GM23338 (cell line): ENCODE measurements at regions not wholly inside any gene's neighbourhood (a gene's known extent, or its start where the extent isn't known, plus 50 kb on each side); places are given as distances from the start of the nearest gene placed in this dataset.

Experiments used
- ATAC-seq: fragments of 200-7000 bp; cut with Tn5 transposase; 3 replicates; pipeline ENCODE4 v1.9.1; 2020
- DNase-seq: peaks from one replicate; pipeline ENCODE4 v3.0.0-alpha.2; 2015; ENCODE audit warnings: low spot score
- H2AFZ ChIP-seq: fragments of 200-600 bp; sonication (generic); 2 replicates; pipeline ENCODE4 v1.8.0; 2016; ENCODE audit warnings: antibody characterized with exemption, mild to moderate bottlenecking, moderate library complexity
- H3F3A ChIP-seq: fragments of 200-600 bp; sonication (generic); replicated peaks from 2 replicates; pipeline ENCODE4 v1.8.0; 2017; ENCODE audit warnings: antibody characterized with exemption, mixed run types, low read depth
- H3K27ac ChIP-seq: fragments of 200-600 bp; sonication (generic); 2 replicates; pipeline ENCODE4 v1.6.1; 2016; ENCODE audit warnings: low read depth
- H3K27me3 ChIP-seq: fragments of 200-600 bp; sonication (generic); 2 replicates; pipeline ENCODE4 v1.8.0; 2016; ENCODE audit warnings: mild to moderate bottlenecking, mixed run types, moderate library complexity; ENCODE audit not compliant: insufficient read depth
- H3K36me3 ChIP-seq: fragments of 200-600 bp; sonication (generic); 2 replicates; pipeline ENCODE4 v1.8.0; 2016; ENCODE audit warnings: mild to moderate bottlenecking; ENCODE audit not compliant: insufficient read depth
- H3K4me1 ChIP-seq: fragments of 200-600 bp; sonication (generic); 2 replicates; pipeline ENCODE4 v1.8.0; 2016; ENCODE audit warnings: mild to moderate bottlenecking, moderate library complexity; ENCODE audit not compliant: insufficient read depth
- H3K4me2 ChIP-seq: fragments of 200-600 bp; sonication (generic); 2 replicates; pipeline ENCODE4 v1.7.1; 2017; ENCODE audit warnings: mixed run types
- H3K4me3 ChIP-seq: fragments of 200-600 bp; sonication (generic); 2 replicates; pipeline ENCODE4 v1.6.1; 2016; ENCODE audit warnings: mixed run types
- H3K79me2 ChIP-seq: fragments of 200-600 bp; sonication (generic); replicated peaks from 2 replicates; pipeline ENCODE4 v1.8.0; 2017; ENCODE audit warnings: mild to moderate bottlenecking; ENCODE audit not compliant: insufficient read depth
- H3K9me2 ChIP-seq: fragments of 200-600 bp; sonication (generic); 2 replicates; pipeline ENCODE4 v1.8.0; 2017; ENCODE audit not compliant: insufficient read depth
- H4K20me1 ChIP-seq: fragments of 200-600 bp; sonication (generic); replicated peaks from 2 replicates; pipeline ENCODE4 v1.8.0; 2017; ENCODE audit warnings: mild to moderate bottlenecking; ENCODE audit not compliant: insufficient read depth
- H3K27ac Mint-ChIP-seq: 2 replicates; pipeline ENCODE4 v1.8.0; 2020; ENCODE audit warnings: inconsistent platforms, mild to moderate bottlenecking, moderate library complexity, mixed read lengths
- H3K27me3 Mint-ChIP-seq: 3 replicates; pipeline ENCODE4 v1.8.0; 2022; ENCODE audit warnings: low read depth, mild to moderate bottlenecking, moderate library complexity, mixed read lengths, inconsistent platforms; ENCODE audit not compliant: insufficient read depth, poor library complexity
- H3K36me3 Mint-ChIP-seq: 3 replicates; pipeline ENCODE4 v1.8.0; 2021; ENCODE audit warnings: low read depth, mild to moderate bottlenecking, inconsistent platforms, moderate library complexity, mixed read lengths
- H3K4me1 Mint-ChIP-seq: 3 replicates; pipeline ENCODE4 v1.8.0; 2020; ENCODE audit warnings: mild to moderate bottlenecking, inconsistent platforms, mixed read lengths
- H3K4me3 Mint-ChIP-seq: 3 replicates; pipeline ENCODE4 v1.8.0; 2021; ENCODE audit warnings: moderate library complexity, mild to moderate bottlenecking, inconsistent platforms, mixed read lengths
- H3K9me3 Mint-ChIP-seq: 3 replicates; pipeline ENCODE4 v1.8.0; 2020; ENCODE audit warnings: moderate library complexity, mild to moderate bottlenecking, inconsistent platforms, mixed read lengths
- CREB1 ChIP-seq: fragments of 250-450 bp; sonication (Bioruptor Pico); IDR thresholded peaks from 2 replicates; pipeline ENCODE4 v1.5.0; 2020; ENCODE audit warnings: low read depth, mild to moderate bottlenecking, moderate library complexity
- ETS1 ChIP-seq: IDR thresholded peaks from 2 replicates; pipeline ENCODE4 v1.6.1; 2016; ENCODE audit warnings: antibody characterized with exemption
- EZH2 ChIP-seq: fragments of 200-600 bp; sonication (generic); IDR thresholded peaks from one replicate; pipeline ENCODE4 v1.8.0; 2017; ENCODE audit warnings: antibody characterized with exemption, mild to moderate bottlenecking, low read depth; ENCODE audit not compliant: unreplicated experiment
- EZH2phosphoT487 ChIP-seq: fragments of 200-600 bp; sonication (generic); IDR thresholded peaks from one replicate; pipeline ENCODE4 v1.8.1; 2018; ENCODE audit warnings: antibody characterized with exemption; ENCODE audit not compliant: unreplicated experiment
- JUNB ChIP-seq: IDR thresholded peaks from one replicate; pipeline ENCODE4 v1.6.1; 2016; ENCODE audit warnings: antibody characterized with exemption; ENCODE audit not compliant: unreplicated experiment
- NANOG ChIP-seq: IDR thresholded peaks from 2 replicates; pipeline ENCODE4 v1.6.1; 2016; ENCODE audit warnings: antibody characterized with exemption, borderline replicate concordance
- POLR2AphosphoS5 ChIP-seq: IDR thresholded peaks from 2 replicates; pipeline ENCODE4 v1.6.1; 2016; ENCODE audit warnings: antibody characterized with exemption, low read depth
- REST ChIP-seq: IDR thresholded peaks from one replicate; pipeline ENCODE4 v1.6.1; 2018; ENCODE audit warnings: antibody characterized with exemption; ENCODE audit not compliant: unreplicated experiment
- STAT1 ChIP-seq: IDR thresholded peaks from one replicate; pipeline ENCODE4 v1.6.1; 2016; ENCODE audit warnings: antibody characterized with exemption; ENCODE audit not compliant: unreplicated experiment
- ZNF114 ChIP-seq: fragments of 250-450 bp; sonication (Bioruptor Pico); IDR thresholded peaks from 2 replicates; pipeline ENCODE4 v1.5.0; 2020; ENCODE audit warnings: mild to moderate bottlenecking, moderate library complexity
- ZNF331 ChIP-seq: fragments of 250-450 bp; sonication (Bioruptor Pico); IDR thresholded peaks from 2 replicates; pipeline ENCODE4 v1.5.0; 2020; ENCODE audit warnings: low read depth, mild to moderate bottlenecking, moderate library complexity
- TF ChIP-seq, protein P1 (sequence below): fragments of 250-450 bp; sonication (Bioruptor Pico); IDR thresholded peaks from 2 replicates; pipeline ENCODE4 v1.5.0; 2020; ENCODE audit warnings: mild to moderate bottlenecking, moderate library complexity
- TF ChIP-seq, protein P2 (sequence below), 2 experiments: fragments of 200-600 bp in 1 of 2; sonication (generic) in 1 of 2; conservative IDR thresholded peaks; 2 replicates each; pipeline versions ENCODE4 v1.5.1 to v1.6.1; 2016 to 2017; ENCODE audit warnings: antibody characterized with exemption in 2 of 2, low read depth in 2 of 2, mild to moderate bottlenecking in 2 of 2, moderate library complexity in 1 of 2

DNA sequence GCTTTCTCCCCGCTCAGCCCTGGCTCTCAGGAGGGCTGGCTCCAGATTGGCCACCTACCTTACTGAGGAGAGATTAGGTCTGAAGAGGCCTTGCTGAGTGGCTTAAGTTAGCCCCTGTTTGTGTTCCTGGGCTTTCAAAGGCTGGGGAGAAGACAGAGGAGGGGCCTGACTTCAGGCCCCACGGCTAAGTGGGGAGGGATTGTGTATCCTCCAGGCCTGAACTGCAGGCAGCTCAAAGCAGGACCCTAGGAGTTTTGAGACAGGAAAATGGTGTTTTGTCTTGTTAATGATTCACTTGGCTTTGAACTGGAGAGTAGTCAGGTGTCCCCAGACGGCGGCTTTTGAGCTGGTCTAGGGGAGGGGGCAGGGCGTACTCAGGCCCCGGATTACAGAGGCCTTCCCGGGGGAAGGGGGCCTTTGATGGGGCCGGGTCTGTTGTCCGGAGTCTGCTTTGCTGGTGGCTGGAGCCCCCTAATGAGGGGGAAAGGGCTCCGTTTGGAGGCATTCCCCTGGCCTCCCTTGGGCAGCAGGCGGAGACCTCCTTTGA, 162.0 kb upstream of the SMIM23 start:
- Histone ChIP-seq H3K9me2 (no peaks in the 10 kb centered on the region; the same call in 1 of the 2 replicates), H3K27ac (no peak overlapping the region), H4K20me1 (no peaks in the 10 kb centered on the region), H2AFZ (no peak overlapping the region), H3F3A (0 out of 2 replicates have a peak, but pooled peaks cover 3% of the 10 kb centered on the region), H3K4me3 (peak overlapping the region; percentile 25; the same call in 1 of the 2 replicates), H3K79me2 (no peaks in the 10 kb centered on the region), H3K4me1 (peaks cover 21% of the 10 kb centered on the region), H3K27me3 (peaks cover 84% of the 10 kb centered on the region), H3K4me2 (peak overlapping the region; percentile 59), H3K36me3 (no peaks in the 10 kb centered on the region)
- Mint-ChIP-seq H3K9me3 (peaks cover 9% of the 10 kb centered on the region; the same call in 2 of the 3 replicates), H3K4me3 (peak overlapping the region; percentile 11; the same call in 2 of the 3 replicates), H3K36me3 (no peaks in the 10 kb centered on the region; the same call in 2 of the 3 replicates), H3K27ac (no peak overlapping the region), H3K27me3 (peaks cover 89% of the 10 kb centered on the region), H3K4me1 (peaks cover 28% of the 10 kb centered on the region)
- ATAC-seq: peak; percentile 97
- TF ChIP-seq, protein P1, sequence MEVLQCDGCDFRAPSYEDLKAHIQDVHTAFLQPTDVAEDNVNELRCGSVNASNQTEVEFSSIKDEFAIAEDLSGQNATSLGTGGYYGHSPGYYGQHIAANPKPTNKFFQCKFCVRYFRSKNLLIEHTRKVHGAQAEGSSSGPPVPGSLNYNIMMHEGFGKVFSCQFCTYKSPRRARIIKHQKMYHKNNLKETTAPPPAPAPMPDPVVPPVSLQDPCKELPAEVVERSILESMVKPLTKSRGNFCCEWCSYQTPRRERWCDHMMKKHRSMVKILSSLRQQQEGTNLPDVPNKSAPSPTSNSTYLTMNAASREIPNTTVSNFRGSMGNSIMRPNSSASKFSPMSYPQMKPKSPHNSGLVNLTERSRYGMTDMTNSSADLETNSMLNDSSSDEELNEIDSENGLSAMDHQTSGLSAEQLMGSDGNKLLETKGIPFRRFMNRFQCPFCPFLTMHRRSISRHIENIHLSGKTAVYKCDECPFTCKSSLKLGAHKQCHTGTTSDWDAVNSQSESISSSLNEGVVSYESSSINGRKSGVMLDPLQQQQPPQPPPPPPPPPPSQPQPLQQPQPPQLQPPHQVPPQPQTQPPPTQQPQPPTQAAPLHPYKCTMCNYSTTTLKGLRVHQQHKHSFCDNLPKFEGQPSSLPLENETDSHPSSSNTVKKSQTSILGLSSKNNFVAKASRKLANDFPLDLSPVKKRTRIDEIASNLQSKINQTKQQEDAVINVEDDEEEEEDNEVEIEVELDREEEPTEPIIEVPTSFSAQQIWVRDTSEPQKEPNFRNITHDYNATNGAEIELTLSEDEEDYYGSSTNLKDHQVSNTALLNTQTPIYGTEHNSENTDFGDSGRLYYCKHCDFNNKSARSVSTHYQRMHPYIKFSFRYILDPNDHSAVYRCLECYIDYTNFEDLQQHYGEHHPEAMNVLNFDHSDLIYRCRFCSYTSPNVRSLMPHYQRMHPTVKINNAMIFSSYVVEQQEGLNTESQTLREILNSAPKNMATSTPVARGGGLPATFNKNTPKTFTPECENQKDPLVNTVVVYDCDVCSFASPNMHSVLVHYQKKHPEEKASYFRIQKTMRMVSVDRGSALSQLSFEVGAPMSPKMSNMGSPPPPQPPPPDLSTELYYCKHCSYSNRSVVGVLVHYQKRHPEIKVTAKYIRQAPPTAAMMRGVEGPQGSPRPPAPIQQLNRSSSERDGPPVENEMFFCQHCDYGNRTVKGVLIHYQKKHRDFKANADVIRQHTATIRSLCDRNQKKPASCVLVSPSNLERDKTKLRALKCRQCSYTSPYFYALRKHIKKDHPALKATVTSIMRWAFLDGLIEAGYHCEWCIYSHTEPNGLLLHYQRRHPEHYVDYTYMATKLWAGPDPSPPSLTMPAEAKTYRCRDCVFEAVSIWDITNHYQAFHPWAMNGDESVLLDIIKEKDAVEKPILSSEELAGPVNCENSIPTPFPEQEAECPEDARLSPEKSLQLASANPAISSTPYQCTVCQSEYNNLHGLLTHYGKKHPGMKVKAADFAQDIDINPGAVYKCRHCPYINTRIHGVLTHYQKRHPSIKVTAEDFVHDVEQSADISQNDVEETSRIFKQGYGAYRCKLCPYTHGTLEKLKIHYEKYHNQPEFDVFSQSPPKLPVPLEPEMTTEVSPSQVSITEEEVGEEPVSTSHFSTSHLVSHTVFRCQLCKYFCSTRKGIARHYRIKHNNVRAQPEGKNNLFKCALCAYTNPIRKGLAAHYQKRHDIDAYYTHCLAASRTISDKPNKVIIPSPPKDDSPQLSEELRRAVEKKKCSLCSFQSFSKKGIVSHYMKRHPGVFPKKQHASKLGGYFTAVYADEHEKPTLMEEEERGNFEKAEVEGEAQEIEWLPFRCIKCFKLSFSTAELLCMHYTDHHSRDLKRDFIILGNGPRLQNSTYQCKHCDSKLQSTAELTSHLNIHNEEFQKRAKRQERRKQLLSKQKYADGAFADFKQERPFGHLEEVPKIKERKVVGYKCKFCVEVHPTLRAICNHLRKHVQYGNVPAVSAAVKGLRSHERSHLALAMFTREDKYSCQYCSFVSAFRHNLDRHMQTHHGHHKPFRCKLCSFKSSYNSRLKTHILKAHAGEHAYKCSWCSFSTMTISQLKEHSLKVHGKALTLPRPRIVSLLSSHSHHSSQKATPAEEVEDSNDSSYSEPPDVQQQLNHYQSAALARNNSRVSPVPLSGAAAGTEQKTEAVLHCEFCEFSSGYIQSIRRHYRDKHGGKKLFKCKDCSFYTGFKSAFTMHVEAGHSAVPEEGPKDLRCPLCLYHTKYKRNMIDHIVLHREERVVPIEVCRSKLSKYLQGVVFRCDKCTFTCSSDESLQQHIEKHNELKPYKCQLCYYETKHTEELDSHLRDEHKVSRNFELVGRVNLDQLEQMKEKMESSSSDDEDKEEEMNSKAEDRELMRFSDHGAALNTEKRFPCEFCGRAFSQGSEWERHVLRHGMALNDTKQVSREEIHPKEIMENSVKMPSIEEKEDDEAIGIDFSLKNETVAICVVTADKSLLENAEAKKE (CRISPR knock-in tag): peak; percentile 69; the same call in 1 of the 2 replicates
- no peak for TF ChIP-seq CREB1 (CRISPR knock-in tag)
- TF ChIP-seq ZNF114 (CRISPR knock-in tag): no peak
- no peak for TF ChIP-seq POLR2AphosphoS5
- no peak for TF ChIP-seq EZH2
- TF ChIP-seq REST: no peak
- TF ChIP-seq EZH2phosphoT487: no peak
- TF ChIP-seq JUNB: no peak
- TF ChIP-seq ETS1: 0 out of 2 replicates have a peak, but pooled peaks have one; percentile 30
- TF ChIP-seq, protein P2, sequence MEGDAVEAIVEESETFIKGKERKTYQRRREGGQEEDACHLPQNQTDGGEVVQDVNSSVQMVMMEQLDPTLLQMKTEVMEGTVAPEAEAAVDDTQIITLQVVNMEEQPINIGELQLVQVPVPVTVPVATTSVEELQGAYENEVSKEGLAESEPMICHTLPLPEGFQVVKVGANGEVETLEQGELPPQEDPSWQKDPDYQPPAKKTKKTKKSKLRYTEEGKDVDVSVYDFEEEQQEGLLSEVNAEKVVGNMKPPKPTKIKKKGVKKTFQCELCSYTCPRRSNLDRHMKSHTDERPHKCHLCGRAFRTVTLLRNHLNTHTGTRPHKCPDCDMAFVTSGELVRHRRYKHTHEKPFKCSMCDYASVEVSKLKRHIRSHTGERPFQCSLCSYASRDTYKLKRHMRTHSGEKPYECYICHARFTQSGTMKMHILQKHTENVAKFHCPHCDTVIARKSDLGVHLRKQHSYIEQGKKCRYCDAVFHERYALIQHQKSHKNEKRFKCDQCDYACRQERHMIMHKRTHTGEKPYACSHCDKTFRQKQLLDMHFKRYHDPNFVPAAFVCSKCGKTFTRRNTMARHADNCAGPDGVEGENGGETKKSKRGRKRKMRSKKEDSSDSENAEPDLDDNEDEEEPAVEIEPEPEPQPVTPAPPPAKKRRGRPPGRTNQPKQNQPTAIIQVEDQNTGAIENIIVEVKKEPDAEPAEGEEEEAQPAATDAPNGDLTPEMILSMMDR (conservative IDR thresholded peaks at IDR 0.05; ENCODE audit: low read depth in 2 of 2): 0 out of 4 replicates have a peak, but pooled peaks of 1 of the 2 experiments have one; percentile 11
- no peak for TF ChIP-seq ZNF331 (CRISPR knock-in tag)
- no peak for TF ChIP-seq STAT1
- peak; percentile 44; the same call in 1 of the 2 replicates for TF ChIP-seq NANOG
- peak; percentile 95 for DNase-seq
